Aorta (tissue), 5 donors: ENCODE measurements at regions not wholly inside any gene's neighbourhood (a gene's known extent, or its start where the extent isn't known, plus 50 kb on each side); places are given as distances from the start of the nearest gene placed in this dataset.
"Not testable (repeated sequence)": the region's sequence is repeated elsewhere in the genome, so short reads cannot be mapped to it uniquely, and the experiment has no call there.

ENCODE experiments used
- ATAC-seq: fragments of 200-7000 bp; cut with Tn5 transposase; one replicate; pipeline ENCODE4 v1.9.1; 2022; ENCODE audit warnings: moderate library complexity; ENCODE audit not compliant: low FRiP score
- DNase-seq, 2 donors: peaks; one replicate each; pipeline ENCODE4 v3.0.0-alpha.2; 2020
- H3K27ac ChIP-seq, 2 donors: one replicate each; pipeline ENCODE4 v1.5.1; 2013; ENCODE audit warnings: low read length in 2 of 2, mild to moderate bottlenecking in 2 of 2, moderate library complexity in 2 of 2, control low read depth in 1 of 2, inconsistent platforms in 1 of 2, low read depth in 1 of 2
- H3K27me3 ChIP-seq, 2 donors: one replicate each; pipeline ENCODE4 v1.6.1; 2013; ENCODE audit warnings: control low read depth in 1 of 2, low read length in 1 of 2, mild to moderate bottlenecking in 1 of 2, moderate library complexity in 1 of 2; ENCODE audit not compliant: insufficient read depth in 2 of 2, control insufficient read depth in 1 of 2
- H3K36me3 ChIP-seq, 2 donors: one replicate each; pipeline ENCODE4 v1.6.1; 2013; ENCODE audit warnings: control low read depth in 1 of 2, low read length in 1 of 2, mild to moderate bottlenecking in 1 of 2; ENCODE audit not compliant: insufficient read depth in 2 of 2, control insufficient read depth in 1 of 2
- H3K4me1 ChIP-seq, 2 donors: one replicate each; pipeline ENCODE4 v1.6.1; 2013; ENCODE audit warnings: low read length in 2 of 2, control low read depth in 1 of 2, mild to moderate bottlenecking in 1 of 2, moderate library complexity in 1 of 2; ENCODE audit not compliant: insufficient read depth in 2 of 2, control insufficient read depth in 1 of 2
- H3K4me3 ChIP-seq, 2 donors: one replicate each; pipeline ENCODE4 v1.5.1; 2013; ENCODE audit warnings: low read length in 2 of 2, control low read depth in 1 of 2, mild to moderate bottlenecking in 1 of 2
- H3K9me3 ChIP-seq: one replicate; pipeline ENCODE4 v1.6.1; 2013; ENCODE audit warnings: mild to moderate bottlenecking, low read length; ENCODE audit not compliant: control insufficient read depth
- WGBS, 2 donors: extraction: QIAGEN DNeasy Blood & Tissue Kit; methylation state at CpG; one replicate each; pipeline ENCODE4 v1.1.7; 2013; 5-methylcytosine and 5-hydroxymethylcytosine counted together
- intact Hi-C, 2 donors: fragments of 100-400 bp; cut with DNase I; formaldehyde crosslinking; loops; one replicate each; pipeline versions ENCODE4 v1.14.2 to v1.15.0; 2022
- donor health status: healthy with polysubstance abuse.
- donor health status: Bipolar disorder and iron deficiency.
- donor health status: DM: no; HTN: no; CAD: no.
- donor health status: DM: no; HTN: no; CAD: no.
- donor health status: DM: yes; HTN: yes; CAD: no.

DNA sequence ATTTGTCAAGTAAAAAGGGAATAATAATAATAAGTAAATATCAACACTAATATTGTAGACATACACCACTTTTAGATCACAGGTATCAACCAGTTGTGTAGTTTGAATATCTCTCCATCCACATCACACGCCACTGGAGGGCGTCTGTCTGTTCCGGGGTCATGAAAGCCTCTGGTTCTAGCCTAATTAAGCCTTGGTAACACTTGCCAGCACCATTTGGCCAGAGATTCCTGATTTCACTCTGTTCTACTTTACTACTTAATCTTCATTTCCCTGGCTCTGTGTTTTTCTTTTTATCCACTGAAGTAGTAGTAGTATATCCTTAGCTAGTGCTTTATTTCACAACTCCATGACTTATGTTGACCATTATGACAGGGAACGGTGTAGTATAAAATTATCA, 285.6 kb upstream of the POM121L12 start:
- Histone ChIP-seq H3K9me3 (no peaks in the 10 kb centered on the region), H3K4me3 (no peak overlapping the region), H3K27ac (no peak overlapping the region), H3K4me1 (no peaks in the 10 kb centered on the region), H3K36me3 (no peaks in the 10 kb centered on the region), H3K27me3 (no peaks in the 10 kb centered on the region)
- no peak for DNase-seq
- no peak for ATAC-seq
- intact Hi-C loops: no loop called here
- 42 to 51% methylated on average over 4 of the region's 4 CpGs for WGBS, 2 donors

DNA sequence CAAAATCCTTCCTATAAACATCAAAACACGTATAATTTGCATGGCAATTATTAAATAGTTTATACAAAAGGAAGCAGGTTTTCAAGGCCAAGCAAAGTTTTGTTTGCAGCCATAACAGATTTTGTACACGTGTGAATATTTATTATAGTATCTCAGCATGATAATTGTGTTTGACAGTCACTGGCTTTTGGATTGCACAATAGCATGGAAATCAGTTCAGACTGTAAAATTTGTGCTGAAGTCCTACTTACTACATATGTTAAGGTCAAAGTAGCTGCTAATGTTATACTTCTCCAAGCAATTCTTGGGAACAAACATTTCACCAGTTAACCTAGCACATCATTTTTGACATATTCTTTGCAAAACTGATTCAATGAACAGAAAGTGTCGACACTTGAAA, 287.6 kb upstream of the POM121L12 start:
- no peaks in the 10 kb centered on the region for H3K4me1 ChIP-seq

DNA sequence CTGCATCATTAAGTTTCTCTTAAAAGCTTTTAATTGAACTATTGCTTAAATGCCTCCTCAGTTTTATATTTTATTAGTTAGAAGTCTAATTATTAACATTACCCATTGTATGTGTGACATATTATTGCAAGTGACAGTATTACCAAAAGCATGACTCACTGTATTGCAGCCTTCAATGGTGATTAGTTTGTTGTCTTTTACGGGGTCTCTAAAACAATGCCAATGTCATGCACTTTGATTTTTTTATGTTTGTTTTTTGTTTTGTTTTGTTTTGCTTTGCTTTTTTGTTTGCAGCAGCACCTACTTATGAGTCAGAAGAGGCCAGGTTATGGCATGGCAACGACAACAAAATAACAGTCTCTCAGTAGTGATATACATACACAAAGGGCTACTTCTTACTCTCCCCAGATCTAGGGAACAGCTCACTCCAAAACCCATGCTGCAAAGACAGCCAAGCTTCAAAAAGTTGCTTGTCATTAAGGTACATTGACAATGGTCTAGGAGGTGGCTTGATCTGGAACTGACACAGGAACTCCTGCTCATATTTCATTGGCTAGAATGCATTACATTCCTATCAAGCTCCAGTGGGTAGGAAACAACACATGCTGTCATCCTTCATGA, 293.7 kb upstream of the POM121L12 start:
- H3K36me3 ChIP-seq: no peaks in the 10 kb centered on the region
- DNase-seq (no peak), ATAC-seq (no peak)
- H3K4me1 ChIP-seq: no peaks in the 10 kb centered on the region
- no peak overlapping the region for H3K4me3 ChIP-seq
- intact Hi-C loops: no loop called here
- no peaks in the 10 kb centered on the region for H3K9me3 ChIP-seq
- H3K27ac ChIP-seq: no peak overlapping the region
- H3K27me3 ChIP-seq: no peaks in the 10 kb centered on the region
- 84 to 87% methylated on average over 2 of the region's 2 CpGs for WGBS, 2 donors

More for the DNA sequence above, 287.6 kb upstream of the POM121L12 start:
- H3K27me3 ChIP-seq: no peaks in the 10 kb centered on the region
- ATAC-seq (no peak), DNase-seq (no peak)
- H3K27ac ChIP-seq: no peak overlapping the region
- H3K4me3 ChIP-seq: no peak overlapping the region
- WGBS, 2 donors: 82 to 83% methylated on average over 3 of the region's 3 CpGs
- no peaks in the 10 kb centered on the region for H3K36me3 ChIP-seq
- intact Hi-C loops: no loop called here
- H3K9me3 ChIP-seq: no peaks in the 10 kb centered on the region

DNA sequence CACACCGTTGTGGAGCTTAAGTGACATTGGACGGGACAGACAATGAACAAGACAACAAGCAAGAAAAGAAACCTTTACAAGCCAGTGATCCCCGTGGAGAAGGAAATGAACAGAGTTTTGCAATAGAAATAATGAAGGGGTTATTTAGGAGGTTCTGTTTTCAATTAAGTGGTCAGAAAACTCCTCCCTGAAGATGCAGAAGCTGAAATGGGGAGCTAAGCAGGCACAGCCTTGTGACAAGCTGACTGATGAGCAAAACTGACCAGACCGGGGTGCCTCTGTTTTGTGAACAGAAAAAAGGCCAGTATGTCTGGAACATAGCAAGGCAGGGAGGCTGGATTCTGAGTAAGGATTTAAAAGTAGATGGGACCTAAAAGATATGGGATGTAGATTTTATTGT, 299.8 kb upstream of the POM121L12 start:
- intact Hi-C loops: no loop called here
- H3K27me3 ChIP-seq: no peaks in the 10 kb centered on the region
- H3K36me3 ChIP-seq: no peaks in the 10 kb centered on the region
- no peak overlapping the region for H3K27ac ChIP-seq
- 73% methylated on average over 4 of the region's 4 CpGs for WGBS, 2 donors
- DNase-seq (no peak), ATAC-seq (no peak)
- no peaks in the 10 kb centered on the region for H3K9me3 ChIP-seq
- no peaks in the 10 kb centered on the region for H3K4me1 ChIP-seq
- no peak overlapping the region for H3K4me3 ChIP-seq

DNA sequence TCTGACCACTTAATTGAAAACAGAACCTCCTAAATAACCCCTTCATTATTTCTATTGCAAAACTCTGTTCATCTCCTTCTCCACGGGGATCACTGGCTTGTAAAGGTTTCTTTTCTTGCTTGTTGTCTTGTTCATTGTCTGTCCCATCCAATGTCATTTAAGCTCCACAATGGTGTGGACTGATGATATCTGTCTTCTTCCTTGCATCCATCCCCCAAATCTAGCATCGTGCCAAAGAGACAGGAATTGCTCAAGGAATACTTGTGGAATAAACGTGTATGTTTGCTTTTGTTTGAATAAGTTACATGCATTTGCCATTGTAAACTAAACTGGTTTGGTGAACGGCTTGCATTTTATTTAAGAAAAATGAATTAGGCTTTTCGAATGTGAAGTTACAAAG, 306.8 kb upstream of the POM121L12 start:
- DNase-seq, H3K9me3 ChIP-seq, H3K27ac ChIP-seq, H3K27me3 ChIP-seq, intact Hi-C loops, ATAC-seq, H3K4me3 ChIP-seq, H3K36me3 ChIP-seq, H3K4me1 ChIP-seq: not testable (repeated sequence)
- WGBS, 2 donors: 82 to 85% methylated on average over 5 of the region's 5 CpGs

DNA sequence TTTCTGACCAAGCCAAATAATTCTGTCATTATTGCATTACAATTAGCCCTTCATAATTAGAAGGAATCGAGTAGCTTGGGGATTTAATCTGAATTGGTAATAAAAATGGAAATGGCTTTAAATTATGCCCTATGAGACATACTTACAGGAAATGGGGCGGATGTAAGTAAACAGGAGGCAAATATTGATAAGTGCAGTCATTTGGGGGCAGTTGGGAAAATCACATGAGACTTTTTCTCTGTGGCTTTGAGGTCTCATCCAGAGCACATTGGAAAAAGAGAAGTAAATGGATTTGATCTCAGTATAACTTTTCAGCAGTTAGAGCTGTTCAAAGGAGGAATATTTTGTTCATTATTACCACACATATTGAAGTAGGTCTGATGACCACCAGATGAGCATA, 307.8 kb upstream of the POM121L12 start:
- H3K27ac ChIP-seq: no peak overlapping the region
- no peaks in the 10 kb centered on the region for H3K36me3 ChIP-seq
- WGBS, 2 donors: 90% methylated on average over 2 of the region's 2 CpGs
- DNase-seq (no peak), ATAC-seq (no peak)
- intact Hi-C loops: no loop called here
- no peaks in the 10 kb centered on the region for H3K27me3 ChIP-seq
- H3K9me3 ChIP-seq: no peaks in the 10 kb centered on the region
- H3K4me1 ChIP-seq: no peaks in the 10 kb centered on the region
- H3K4me3 ChIP-seq: no peak overlapping the region

DNA sequence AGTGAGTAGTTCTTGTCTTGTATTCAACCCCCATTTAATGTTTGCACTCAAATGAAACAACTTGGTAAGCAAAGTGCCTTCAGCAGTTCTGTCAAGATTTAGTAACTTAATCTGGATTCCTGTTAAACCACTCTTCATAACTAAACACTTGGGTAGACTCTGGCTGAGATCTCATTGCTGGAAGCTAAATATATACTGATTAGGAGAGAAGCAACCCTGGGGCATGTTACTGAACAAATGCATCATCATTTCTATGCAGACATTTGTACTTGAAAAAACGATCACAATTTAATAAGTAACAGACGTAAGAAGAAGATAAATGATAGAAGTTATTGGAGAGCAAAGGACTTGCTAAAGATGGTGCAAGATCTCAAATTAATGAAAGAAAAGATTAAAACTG, 308.4 kb upstream of the POM121L12 start:
- Histone ChIP-seq H3K36me3 (no peaks in the 10 kb centered on the region), H3K9me3 (no peaks in the 10 kb centered on the region), H3K4me3 (no peak overlapping the region), H3K4me1 (no peaks in the 10 kb centered on the region), H3K27me3 (no peaks in the 10 kb centered on the region), H3K27ac (no peak overlapping the region)
- ATAC-seq: no peak
- no peak for DNase-seq
- 56 to 62% methylated on average over 2 of the region's 2 CpGs for WGBS, 2 donors
- intact Hi-C loops: no loop called here

DNA sequence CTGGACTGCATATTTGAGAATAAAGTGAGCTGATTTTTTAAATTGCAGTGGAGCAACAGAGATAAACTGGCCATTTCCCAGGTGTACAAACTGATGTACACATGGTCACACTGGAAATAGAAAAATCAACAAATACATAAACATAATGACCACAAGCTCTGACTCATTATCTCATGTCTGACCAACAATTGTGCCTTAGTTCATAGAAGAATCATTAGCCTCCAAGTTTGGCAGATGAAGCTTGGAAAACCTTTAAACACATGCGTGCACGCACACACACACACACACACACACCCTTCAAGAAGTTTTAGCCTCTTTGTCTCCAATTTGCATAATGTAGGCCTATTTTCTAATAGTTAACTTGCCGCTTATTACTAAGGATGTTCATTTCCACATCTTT, 308.9 kb upstream of the POM121L12 start:
- 79 to 90% methylated on average over 3 of the region's 3 CpGs for WGBS, 2 donors
- intact Hi-C loops: no loop called here
- Histone ChIP-seq H3K4me3 (no peak overlapping the region), H3K27me3 (no peaks in the 10 kb centered on the region), H3K9me3 (no peaks in the 10 kb centered on the region), H3K36me3 (no peaks in the 10 kb centered on the region), H3K4me1 (no peaks in the 10 kb centered on the region), H3K27ac (no peak overlapping the region)
- DNase-seq (no peak), ATAC-seq (no peak)

DNA sequence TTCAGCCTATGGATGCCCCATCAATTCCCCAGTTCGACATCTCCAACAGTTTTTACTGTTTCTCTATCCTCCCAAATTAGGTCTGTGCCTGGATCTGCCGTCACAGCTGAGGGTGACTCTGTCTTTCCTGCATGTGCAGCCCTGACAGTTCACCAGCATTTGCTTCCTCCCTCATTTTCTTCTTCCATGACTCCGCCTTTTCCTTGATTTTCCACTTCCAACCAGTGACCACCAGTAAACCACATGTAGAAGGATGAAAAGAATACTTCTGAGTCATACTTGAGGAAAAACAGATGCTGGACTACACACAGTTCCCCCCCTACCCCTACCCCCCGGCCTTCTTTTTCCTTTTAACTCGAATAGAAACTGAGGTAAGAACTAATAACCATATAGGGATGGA, 311.8 kb upstream of the POM121L12 start:
- Histone ChIP-seq H3K27ac (no peak overlapping the region), H3K4me1 (no peaks in the 10 kb centered on the region)
- 84 to 86% methylated on average over 5 of the region's 5 CpGs for WGBS, 2 donors

More for the DNA sequence above, 311.8 kb upstream of the POM121L12 start:
- ATAC-seq (no peak), DNase-seq (no peak)
- Histone ChIP-seq H3K36me3 (no peaks in the 10 kb centered on the region), H3K27me3 (no peaks in the 10 kb centered on the region), H3K4me3 (no peak overlapping the region), H3K9me3 (no peaks in the 10 kb centered on the region)
- intact Hi-C loops: no loop called here
